Glomerular visceral epithelial cell (primary cell): ENCODE measurements at regions not wholly inside any gene's neighbourhood (a gene's known extent, or its start where the extent isn't known, plus 50 kb on each side); places are given as distances from the start of the nearest gene placed in this dataset.

Experiments
- DNase-seq: peaks from one replicate; pipeline ENCODE4 v3.0.0-alpha.2; 2016; ENCODE audit errors: extremely low spot score

GRCh38 chr1:87274851-87275250, 53.8 kb upstream of the LMO4 start:
- no peak for DNase-seq

DNA sequence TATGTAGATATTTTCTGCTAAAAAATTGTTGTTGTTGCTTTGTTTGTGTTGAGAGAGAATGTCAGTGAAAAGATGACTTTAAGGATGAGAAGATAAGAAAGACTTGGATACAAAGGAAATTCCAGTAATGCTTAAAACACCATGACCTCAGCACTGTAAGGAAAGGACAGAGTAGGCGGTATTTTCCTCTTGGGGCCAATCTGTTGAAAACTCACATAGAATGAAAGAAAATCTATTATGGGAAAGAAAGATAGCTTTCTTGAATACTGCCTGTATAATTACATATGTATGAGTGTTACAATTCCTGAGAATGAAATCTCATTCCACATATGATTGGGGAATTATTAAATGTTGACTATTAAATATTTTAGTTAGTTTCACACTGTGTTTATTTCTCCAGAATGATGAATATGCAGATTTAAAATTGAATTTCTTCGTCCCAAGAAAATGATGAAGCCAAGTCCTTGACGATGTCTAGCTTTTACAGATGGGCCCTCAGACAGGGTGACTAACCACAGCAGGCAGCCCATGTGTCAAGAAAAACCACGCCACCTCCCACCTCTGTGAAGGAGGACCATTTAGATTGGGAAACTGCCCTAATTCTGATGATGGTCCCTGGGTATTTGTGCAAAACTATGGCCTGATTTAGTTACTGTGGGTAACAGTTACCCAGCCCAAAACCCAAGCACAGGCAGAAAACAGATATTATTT, 49.7 kb upstream of the LMO4 start:
- DNase-seq, result no peak
